GM19455 (cell line): ENCODE measurements at regions not wholly inside any gene's neighbourhood (a gene's known extent, or its start where the extent isn't known, plus 50 kb on each side); places are given as distances from the start of the nearest gene placed in this dataset.
"Not testable (repeated sequence)": the region's sequence is repeated elsewhere in the genome, so short reads cannot be mapped to it uniquely, and the experiment has no call there.

Source experiments
- ATAC-seq: cut with Tn5 transposase; IDR thresholded peaks from one replicate; pipeline ENCODE4 v1.9.1; 2021; ENCODE audit not compliant: unreplicated experiment

DNA sequence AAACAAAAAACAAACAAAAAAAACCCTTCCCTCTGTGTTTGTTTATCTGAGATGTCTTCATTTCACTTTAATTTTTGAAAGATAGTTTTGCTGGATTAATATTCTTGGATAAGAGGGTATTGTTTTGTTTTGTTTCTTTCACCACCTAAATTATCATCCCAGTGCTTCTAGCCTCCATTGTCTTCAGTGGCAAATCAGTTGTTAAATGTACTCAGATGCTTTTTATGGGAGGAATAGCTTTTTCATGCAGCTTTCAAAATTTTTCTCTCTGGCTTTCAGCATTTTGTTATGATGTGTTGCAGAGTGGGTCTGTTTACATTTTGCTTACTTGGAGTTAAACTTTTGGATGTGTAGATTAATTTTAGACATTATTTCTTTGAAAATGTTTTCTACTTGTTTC lies 203.5 kb upstream of the DCC start:
- ATAC-seq = no peak

DNA sequence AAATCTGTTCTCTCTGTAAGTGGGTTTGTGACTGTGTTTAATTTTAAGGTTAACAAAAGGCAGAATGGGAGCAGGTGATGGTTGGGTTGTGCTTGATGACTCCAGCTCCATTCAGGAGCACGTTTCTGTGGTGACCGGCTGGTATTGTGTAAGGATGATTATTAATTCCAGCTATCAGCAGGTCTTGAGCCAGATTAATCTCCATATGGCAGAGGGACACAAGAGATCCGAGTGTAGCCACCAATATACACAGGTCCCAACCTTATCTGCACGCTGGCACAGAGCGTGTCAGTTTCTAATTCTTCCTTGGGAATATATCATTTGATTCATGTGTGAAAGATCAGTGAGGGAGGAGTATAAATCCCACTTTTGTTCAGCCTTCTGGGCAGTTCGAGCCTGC lies 199.0 kb upstream of the DCC start:
- no peak for ATAC-seq

DNA sequence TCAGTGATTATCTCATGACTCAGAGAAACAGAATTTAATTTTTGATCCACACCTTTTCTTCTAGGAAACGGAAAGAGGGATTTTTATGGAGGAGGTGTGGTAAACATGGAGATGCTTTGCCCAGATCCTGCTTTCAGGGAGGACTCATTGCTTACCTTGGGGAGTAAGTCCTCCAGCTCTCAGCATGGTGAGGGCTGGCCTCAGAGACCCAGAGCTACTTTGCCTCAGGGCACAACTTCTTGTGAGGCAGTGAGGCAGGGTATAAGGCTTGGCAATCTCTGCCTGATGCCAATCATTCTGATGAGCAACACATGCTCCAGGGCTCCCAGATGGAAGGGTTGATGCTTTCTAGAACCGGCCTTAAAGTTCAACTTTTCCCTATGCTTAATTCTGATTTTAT lies 189.9 kb upstream of the DCC start:
- no peak for ATAC-seq

DNA sequence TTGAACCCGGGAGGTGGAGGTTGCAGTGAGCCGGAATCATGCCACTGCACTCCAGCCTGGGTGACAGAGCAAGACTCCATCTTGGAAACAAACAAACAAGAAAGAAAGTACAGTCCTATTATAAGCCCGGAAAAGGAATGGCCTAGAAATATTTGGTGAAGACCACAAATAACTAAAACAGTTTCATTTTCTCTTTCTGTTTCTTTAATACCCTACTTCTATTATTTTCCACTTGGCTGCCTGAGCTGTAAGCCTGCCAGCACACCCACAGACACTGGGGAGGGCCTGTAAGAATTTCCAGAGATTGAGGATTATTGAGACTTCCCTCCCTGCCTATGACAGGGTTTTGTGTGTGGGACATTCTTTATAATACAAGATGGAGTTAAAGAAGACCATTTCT lies 188.0 kb upstream of the DCC start:
- ATAC-seq = no peak

DNA sequence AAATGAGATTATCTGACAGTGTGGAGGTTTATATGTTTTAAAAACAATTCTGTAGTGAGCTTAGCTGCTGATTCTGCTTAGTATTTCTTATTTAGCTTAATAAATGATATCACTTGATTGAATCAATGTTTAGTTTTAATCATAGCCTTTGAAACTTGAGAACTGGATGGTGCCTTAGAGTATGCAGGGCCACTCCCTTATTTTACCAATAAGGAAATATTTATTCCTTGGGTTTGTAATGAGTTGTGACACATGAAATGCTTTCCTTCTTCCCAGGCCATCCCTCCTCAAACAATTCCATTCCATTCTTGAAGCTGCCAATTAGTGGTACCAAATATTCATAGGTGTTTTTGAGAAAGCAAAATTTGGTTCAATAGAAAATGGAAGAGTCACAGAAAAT lies 183.8 kb upstream of the DCC start:
- no peak for ATAC-seq

DNA sequence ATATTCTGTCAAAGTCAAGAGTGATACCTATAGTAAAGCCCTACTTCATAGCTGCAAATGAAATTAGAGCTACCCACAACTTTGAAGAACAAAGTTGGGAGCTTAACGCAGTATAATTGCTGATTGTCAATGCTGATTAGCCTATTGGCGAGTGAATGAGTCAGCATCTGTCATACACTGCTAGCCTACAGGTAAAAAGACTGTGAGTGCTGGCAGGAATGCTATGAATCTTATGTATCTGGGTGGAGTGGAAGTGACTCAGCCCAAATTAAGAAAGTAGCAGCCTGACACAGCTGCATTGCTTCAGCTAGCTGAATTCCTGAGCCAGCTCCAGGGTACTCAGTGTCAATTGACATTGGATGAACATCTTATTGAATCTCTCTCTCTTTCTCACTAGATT lies 179.4 kb upstream of the DCC start:
- no peak for ATAC-seq

DNA sequence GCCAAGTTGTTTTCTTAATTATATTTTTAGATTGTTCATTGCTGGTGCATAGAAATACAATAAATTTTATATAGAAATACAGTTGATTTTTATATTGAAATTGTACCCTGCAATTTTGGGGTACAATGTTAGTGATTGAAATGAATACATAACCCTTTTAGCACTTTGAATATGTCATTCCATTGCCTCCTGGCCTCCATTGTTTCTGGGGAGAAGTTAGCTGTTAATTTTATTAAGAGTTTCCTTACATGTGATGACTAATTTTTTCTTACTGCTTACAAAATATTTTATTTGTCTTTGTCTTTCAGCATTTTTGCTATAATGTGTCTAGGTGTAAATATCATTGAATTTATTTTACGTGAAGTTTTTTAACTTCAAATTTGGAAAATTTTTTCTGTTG lies 176.5 kb upstream of the DCC start:
- no peak for ATAC-seq

DNA sequence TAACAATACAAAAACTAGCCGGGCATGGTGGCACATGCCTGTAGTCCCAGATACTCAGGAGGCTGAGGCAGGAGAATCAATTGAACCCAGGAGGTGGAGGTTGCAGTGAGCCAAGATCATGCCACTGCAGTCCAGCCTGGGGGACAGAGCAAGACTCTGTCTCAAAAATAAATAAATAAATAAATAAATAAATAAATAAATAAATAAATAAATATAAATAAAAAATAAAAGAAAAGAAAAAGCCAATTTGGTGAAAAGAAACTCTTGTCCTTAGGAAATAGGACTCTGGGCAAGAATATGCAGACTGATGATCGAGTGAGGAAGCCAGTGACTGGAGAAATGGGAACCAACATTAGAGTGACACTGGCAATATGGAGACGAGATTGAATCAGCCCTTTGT lies 171.9 kb upstream of the DCC start:
- ATAC-seq = not testable (repeated sequence)

DNA sequence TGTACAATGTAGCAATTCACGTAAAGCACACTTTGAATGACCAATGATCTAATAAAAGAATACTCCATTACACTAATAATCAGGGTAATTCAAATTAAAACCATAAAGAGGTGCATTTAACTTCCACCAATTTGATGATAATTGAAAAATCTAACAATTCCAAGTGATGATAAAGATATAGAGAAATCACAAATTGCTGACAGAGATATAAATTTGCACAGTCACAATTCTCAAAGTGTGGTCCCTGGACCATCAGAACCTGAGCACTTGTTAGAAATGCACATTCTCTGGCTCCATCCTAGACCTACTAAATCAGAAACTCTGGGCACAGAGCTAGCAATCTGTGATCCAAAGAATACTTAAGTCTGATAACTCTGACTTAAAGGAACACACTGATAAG lies 165.8 kb upstream of the DCC start:
- no peak for ATAC-seq

DNA sequence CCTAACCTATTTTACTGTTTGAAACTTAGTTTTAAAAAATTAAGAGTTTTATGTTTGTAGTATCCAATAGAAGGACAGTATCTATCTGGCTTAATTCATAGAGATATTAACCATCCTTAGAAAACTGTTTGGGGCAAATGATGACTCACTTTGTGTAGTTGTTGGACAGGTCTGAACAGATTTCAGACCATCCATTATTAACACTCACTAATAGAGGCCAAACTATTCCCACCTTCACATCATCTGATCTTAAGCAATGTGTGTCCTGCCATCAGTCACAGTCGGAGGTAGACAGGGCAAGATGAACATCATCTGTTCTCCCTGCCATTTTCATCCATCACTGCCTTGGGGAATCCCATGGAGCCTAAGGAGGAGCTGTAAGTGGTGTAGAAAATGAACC lies 164.6 kb upstream of the DCC start:
- no peak for ATAC-seq

DNA sequence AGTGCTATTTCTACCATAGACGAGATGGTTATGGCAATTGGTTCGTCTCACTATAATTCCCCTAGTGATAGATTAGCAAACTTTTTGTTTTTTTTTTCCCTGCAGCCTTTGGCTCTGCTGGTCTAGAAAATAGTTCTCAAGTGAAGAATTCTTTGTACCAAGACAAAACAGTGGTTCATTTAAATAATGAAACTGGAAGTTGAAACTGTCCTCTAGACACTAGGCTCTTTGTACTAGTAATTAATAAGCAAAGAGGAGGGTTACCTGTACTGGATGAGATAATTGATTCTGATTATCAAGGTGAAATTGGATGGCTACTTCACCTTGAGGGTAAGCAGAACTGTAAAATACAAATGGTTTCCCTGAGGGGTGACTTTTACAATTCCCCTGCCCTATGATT lies 156.9 kb upstream of the DCC start:
- no peak for ATAC-seq

DNA sequence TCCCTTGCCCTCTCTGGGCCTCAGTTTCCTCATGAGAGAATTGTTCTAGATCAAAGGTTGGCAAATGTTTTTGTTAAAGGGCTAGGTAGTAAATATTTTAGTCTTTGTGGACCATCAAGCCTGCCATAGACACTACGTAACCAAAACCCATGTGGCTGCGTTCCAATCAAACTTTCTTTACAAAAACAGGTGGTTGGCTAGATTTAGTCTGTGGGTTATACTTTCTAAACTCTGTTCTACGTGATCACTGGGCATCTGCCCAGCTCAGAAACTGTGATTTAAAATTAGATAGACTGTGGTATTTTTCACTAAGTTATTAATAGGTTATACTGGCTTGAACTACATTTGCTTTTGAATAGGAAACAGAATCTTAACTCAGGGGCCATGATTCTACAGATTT lies 149.8 kb upstream of the DCC start:
- ATAC-seq = no peak

DNA sequence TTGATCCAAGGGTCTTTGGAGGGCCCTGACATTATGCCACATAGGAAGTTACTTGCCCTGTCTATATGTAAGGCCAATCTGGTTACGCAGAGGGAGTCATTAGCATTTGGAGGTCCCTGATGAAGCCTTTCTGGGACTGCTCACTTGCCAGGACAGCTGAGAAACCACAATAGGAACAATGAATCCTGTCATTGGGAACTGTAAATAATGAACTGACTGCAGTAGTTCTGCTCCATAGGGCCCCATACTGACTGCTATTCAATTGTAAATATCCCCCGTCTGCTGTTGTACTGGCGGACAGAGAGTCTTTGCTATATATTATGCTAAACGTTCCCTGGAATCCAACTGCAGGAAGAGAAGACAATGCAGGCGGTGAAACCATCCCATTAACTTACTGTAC lies 149.4 kb upstream of the DCC start:
- ATAC-seq = no peak

DNA sequence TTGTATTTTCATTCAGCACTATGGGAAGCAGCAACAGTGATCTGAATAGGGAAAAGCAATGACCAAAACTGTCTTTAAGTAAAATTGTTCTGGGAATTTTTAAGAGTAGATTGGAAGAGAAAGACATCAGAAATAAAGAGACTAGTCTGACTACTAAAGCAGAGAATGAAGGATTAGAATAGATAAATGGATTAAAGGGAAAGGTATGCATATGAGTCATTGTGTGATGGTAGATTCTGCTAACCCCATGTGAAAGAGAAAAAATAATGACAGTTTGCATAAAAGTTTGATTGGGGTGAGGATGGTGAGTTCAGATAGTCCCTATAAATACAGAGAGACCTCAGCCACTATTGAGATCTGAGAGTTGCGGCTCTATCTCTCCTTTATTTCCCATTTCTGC lies 139.6 kb upstream of the DCC start:
- no peak for ATAC-seq

DNA sequence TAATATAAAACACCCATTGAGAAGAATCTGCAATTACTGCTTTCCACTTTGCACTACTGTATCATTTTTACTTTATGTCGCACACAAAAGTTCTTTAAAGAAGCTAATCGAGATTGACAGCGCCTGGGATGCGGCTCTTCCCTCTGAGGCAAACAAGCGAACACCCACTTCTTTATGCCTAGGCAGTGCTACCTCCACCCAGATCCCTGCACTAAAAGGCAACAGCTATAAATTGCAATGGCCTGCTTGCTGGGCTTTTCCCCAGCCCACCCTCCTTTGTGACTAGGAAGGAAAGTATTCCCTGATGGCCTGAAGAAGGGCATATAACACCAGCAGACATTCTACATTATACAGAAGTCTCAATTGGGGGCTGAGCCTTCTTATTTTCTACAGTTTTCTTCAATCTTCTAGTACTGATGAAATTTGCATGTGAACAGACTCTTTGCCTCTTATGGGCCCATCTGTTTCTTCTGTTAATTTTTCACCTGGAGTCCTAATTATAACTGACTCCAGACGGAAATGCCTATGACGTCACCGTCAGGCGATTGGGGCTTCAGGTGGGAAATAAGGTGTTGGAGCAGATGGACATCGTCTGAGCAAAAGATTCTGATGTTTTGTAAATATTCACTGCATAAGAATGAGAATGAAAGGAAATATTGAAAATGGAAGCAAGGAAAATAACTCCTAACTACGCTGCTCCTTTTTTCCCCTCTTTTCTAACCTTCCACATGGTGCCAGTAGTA lies 138.9 kb upstream of the DCC start:
- ATAC-seq = no peak

DNA sequence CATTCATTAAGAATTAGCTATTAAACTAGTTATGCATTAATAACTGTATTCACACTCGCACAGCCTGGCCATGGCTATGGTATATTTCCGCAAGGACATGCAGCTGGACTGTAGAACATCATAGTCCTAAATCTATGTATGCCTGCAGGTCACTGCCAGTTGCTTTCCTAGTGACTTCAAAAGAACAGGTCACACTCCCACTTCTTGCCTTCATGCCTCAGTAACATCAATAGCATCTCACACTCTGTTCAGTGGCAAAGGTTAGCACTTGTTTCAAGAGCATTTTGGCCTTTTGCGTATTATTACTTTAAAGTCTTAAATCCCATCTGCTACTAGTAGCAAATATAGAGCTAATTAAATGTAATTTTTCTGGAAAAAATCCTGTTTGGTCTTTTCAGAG lies 131.4 kb upstream of the DCC start:
- no peak for ATAC-seq

DNA sequence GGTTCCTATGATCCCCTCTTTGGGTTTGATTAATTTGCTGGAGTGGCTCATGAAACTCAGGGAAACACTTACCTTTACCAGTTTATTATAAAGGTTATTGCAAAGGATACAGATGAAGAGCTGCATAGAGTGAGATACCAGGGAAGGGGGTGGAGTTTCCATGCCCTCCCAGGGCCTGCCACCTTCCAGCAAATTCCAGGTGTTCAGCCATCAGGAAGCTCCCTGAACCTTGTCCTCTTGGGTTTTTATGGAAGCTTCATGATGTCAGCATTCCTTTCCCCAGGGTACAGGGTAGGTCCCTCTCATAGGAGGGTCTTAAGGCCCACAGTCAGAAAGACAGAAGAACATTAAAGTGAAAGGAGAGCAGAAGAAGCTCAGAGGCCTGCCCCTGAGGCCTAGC lies 123.9 kb upstream of the DCC start:
- no peak for ATAC-seq

DNA sequence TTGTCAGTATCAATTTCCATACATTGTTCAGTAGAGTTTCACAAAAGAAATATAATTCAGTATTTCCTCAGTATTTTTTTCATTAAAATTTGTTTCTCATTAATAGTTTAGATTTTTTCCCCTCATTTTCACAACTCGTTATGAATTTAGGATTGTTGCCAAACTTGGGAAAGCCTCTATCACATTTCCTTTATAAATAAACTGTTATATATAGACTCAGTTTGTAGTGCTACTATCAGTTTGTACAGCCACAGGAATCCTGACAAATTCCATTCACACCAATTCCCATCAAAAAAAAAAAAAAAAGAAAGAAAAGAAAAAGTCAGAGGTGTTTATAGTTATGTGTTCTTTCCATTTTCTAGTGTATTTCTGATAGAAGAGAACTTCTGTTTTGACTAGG lies 123.3 kb upstream of the DCC start:
- ATAC-seq = no peak

DNA sequence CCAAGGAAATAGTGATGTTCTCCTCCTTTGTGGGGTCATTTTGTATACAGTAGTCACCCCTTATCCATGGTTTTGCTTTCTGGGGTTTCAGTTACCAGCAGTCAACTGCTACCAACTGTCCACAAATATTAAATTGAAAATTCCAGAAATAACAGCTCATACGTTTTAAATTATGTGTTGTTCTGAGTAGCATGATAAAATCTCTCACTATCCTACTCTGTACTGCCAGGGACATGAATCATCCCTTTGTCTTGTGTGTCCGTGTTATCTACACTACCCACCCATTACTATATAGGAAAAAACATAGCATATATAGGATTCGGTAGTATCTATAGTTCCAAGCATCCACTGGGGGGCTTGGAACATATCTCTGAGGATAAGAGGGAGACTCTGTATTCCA lies 120.9 kb upstream of the DCC start:
- ATAC-seq = no peak

DNA sequence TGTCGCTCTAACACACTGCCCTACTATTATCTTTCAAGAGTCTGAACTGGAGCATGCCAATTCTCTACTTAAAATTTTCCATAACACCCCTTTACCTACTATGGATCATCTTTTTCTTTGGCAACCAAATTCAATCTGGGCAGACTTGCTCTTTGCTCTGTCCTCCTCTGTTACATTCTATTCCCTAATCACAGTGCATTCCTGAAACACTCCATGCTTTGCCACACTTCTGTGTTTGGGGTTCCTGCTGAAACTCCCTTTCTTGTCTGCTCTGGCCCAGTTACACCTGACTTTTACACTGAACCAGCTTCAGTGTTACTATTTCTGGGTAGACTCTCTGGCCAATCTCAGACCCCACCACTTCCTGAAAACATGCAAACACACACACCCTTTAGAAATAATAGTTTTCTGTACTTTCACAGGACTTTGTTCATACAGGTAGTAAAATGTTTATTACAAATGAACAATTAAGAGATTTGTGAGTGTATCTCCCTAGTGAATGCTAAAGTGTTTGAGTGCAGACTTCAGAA lies 119.9 kb upstream of the DCC start:
- ATAC-seq = no peak

DNA sequence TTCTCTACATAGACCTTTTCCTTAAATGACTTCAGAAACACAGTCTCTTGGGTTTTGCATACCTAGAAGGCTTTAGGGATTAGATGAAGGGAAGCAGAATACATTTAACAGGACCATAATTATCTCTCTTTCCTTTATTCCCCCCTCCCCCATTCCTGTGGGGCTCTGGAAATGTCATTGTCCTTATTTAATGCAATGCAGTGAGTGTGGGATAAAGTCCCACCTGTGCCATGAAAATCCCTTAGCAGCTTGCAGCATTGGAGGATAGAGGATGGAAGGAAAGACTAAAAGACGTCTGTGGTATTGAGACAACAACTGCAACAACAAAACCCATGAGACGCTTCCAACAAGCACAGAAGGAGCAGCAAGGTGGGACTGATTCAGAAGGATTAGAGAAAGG lies 117.8 kb upstream of the DCC start:
- no peak for ATAC-seq

DNA sequence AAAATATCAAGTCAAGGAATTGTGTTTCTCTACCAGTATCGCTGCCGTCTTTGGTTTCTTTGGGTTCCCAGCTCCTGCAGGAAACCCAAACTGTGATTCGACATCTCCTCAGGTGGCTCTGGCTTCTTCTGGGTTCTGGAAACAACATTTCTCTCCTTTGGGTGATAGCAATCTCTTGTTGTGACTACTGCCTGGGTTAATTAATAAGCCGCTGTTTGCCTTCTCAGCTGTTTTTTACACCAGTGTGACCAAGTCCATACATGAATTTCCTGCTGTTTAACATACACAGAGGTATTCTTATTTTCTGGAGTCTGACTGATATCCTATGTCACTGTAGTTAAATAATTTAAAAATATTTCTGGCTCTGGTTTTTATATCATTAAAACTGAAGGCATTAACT lies 112.5 kb upstream of the DCC start:
- no peak for ATAC-seq

DNA sequence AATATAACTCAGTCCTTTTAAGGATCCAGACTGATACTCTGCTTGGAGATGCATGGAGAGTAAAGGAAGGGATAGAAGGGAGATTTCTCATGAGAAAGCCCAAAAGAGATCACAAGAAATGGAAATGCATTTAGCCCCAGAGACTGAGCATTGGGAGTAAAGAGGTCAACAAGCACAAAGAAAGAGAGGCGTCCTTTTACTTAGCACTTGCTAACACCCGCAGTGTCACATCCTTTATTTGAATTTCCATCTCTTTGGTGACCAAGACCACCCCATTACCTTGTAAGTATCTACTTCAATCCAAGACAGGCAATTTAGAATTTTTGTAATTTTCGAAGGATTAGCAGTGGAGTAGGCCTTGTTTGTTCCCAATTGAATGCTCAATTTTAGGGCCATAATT lies 111.8 kb upstream of the DCC start:
- ATAC-seq = no peak
